NCI-H460 (cell line): ENCODE measurements at regions not wholly inside any gene's neighbourhood (a gene's known extent, or its start where the extent isn't known, plus 50 kb on each side); places are given as distances from the start of the nearest gene placed in this dataset.

Source experiments
- DNase-seq: peaks from one replicate; pipeline ENCODE4 v3.0.0-alpha.2; 2016; ENCODE audit warnings: low read depth; ENCODE audit errors: extremely low read depth

GRCh38 chr2:189364607-189365006 lies 76.7 kb upstream of the WDR75 start:
- no peak for DNase-seq

GRCh38 chr2:189366349-189366748 lies 74.9 kb upstream of the WDR75 start:
- DNase-seq, result no peak

GRCh38 chr2:189367343-189367742 lies 73.9 kb upstream of the WDR75 start:
- no peak for DNase-seq

GRCh38 chr2:189369566-189369965 lies 71.7 kb upstream of the WDR75 start:
- peak; percentile 60 for DNase-seq

GRCh38 chr2:189370719-189371118 lies 70.6 kb upstream of the WDR75 start:
- DNase-seq, result peak; percentile 66

GRCh38 chr2:189372688-189373257 lies 68.5 kb upstream of the WDR75 start:
- no peak for DNase-seq

GRCh38 chr2:189374481-189374880 lies 66.8 kb upstream of the WDR75 start:
- DNase-seq, result no peak

GRCh38 chr2:189375842-189376241 lies 65.4 kb upstream of the WDR75 start:
- DNase-seq, result no peak

- no peak for DNase-seq
These were observed 62.0 kb upstream of the WDR75 start for GRCh38 chr2:189379287-189379630.

GRCh38 chr2:189379731-189380261 lies 61.5 kb upstream of the WDR75 start:
- no peak for DNase-seq

- DNase-seq, result no peak
These were observed 58.6 kb upstream of the WDR75 start for GRCh38 chr2:189382668-189383067.

- DNase-seq, result no peak
These were observed 54.5 kb upstream of the WDR75 start for GRCh38 chr2:189386741-189387140.

GRCh38 chr2:189391201-189391600 lies 50.1 kb upstream of the WDR75 start:
- no peak for DNase-seq
